Peyer's patch (tissue), 4 donors: ENCODE measurements at regions not wholly inside any gene's neighbourhood (a gene's known extent, or its start where the extent isn't known, plus 50 kb on each side); places are given as distances from the start of the nearest gene placed in this dataset.
"Not testable (repeated sequence)": the region's sequence is repeated elsewhere in the genome, so short reads cannot be mapped to it uniquely, and the experiment has no call there.

ENCODE experiments used
- DNase-seq, 3 donors: peaks; one replicate each; pipeline ENCODE4 v3.0.0-alpha.2; 2017 to 2019
- H3K27ac ChIP-seq, 4 donors: fragments of 200-600 bp; sonication (generic); one replicate each; pipeline ENCODE4 v1.5.1; 2016 to 2019
- H3K27me3 ChIP-seq, 2 donors: fragments of 200-600 bp; sonication (generic); one replicate each; pipeline ENCODE4 v1.5.1; 2019
- H3K36me3 ChIP-seq, 3 donors: fragments of 200-600 bp; sonication (generic); one replicate each; pipeline ENCODE4 v1.5.1; 2016 to 2019
- H3K4me1 ChIP-seq, 4 donors: fragments of 200-600 bp; sonication (generic); one replicate each; pipeline ENCODE4 v1.5.1; 2016 to 2019
- H3K4me3 ChIP-seq, 4 donors: fragments of 200-600 bp; sonication (generic); 1 replicate in 3 of 4; 2 replicates in 1 of 4; pipeline ENCODE4 v1.5.1; 2016 to 2019; ENCODE audit warnings: mild to moderate bottlenecking in 1 of 4
- H3K9me3 ChIP-seq, 4 donors: fragments of 200-600 bp; sonication (generic); one replicate each; pipeline ENCODE4 v1.5.1; 2016 to 2019; ENCODE audit warnings: mild to moderate bottlenecking in 1 of 4
- POLR2A ChIP-seq, 2 donors: fragments of 450-650 bp; IDR thresholded peaks; one replicate each; pipeline ENCODE4 v1.5.1; 2017; ENCODE audit warnings: antibody characterized with exemption in 2 of 2, mild to moderate bottlenecking in 2 of 2, moderate library complexity in 2 of 2
- TF ChIP-seq, protein P1 (sequence below), 6 experiments: fragments of 450-650 bp in 4 of 6; fragments of 200-600 bp in 2 of 6; sonication (generic) in 1 of 6; IDR thresholded peaks; one replicate each; pipeline ENCODE4 v1.5.1; 2017 to 2019; ENCODE audit warnings: antibody characterized with exemption in 6 of 6, mild to moderate bottlenecking in 3 of 6, moderate library complexity in 1 of 6

DNA sequence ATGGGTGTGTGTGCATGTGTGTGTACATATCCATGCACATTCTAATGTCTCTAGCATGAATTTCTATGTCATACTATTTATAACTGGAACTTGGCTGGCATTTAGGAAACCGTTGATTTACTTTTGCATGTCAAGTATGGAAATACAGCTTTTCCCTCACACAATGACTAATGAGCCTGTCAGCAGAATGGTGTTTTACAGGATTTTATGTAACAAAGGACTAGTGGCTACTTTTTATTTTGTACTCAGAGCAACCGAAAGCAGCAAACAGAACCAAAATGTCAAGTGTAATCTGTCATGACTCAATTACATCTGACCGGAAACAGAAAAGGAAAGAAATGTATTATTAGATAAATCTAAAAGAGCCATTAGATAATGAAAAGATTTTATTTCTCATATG is 1911.5 kb upstream of the AGA start:
- H3K4me3 ChIP-seq: no peak overlapping the region
- H3K27ac ChIP-seq: no peak overlapping the region
- no peak for TF ChIP-seq POLR2A (IDR thresholded peaks at IDR 0.05)
- TF ChIP-seq, protein P1, sequence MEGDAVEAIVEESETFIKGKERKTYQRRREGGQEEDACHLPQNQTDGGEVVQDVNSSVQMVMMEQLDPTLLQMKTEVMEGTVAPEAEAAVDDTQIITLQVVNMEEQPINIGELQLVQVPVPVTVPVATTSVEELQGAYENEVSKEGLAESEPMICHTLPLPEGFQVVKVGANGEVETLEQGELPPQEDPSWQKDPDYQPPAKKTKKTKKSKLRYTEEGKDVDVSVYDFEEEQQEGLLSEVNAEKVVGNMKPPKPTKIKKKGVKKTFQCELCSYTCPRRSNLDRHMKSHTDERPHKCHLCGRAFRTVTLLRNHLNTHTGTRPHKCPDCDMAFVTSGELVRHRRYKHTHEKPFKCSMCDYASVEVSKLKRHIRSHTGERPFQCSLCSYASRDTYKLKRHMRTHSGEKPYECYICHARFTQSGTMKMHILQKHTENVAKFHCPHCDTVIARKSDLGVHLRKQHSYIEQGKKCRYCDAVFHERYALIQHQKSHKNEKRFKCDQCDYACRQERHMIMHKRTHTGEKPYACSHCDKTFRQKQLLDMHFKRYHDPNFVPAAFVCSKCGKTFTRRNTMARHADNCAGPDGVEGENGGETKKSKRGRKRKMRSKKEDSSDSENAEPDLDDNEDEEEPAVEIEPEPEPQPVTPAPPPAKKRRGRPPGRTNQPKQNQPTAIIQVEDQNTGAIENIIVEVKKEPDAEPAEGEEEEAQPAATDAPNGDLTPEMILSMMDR (IDR thresholded peaks at IDR 0.05): no peak
- no peak for DNase-seq
- H3K27me3 ChIP-seq: no peaks in the 10 kb centered on the region
- no peaks in the 10 kb centered on the region for H3K4me1 ChIP-seq
- H3K36me3 ChIP-seq: no peaks in the 10 kb centered on the region
- peaks cover 0 to 4% (median 0%) of the 10 kb centered on the region in 4 donors for H3K9me3 ChIP-seq

DNA sequence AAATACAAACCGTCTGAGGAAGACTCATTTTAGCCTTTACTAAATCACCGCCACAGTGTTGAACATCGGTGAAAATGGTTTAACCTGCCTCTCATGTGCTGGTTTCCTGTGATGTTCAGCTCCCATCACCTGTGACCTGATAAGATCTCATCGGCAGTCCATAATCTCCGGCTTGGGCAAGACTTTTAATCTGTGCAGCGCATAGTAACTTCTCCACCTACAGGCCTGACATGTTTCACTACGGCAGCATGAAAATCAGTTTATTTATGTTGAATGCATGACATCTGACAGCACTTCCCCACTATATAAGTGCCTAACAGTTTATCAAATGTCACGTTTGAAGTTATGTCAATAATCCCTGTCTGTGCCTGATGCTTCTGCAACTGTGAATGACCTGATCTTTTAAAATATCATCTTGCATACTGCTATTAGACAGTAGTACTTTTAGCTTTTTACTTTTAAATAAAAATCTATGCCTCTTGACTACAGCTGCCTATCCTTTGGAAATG is 1919.8 kb upstream of the AGA start:
- peaks cover 0 to 2% (median 0%) of the 10 kb centered on the region in 4 donors for H3K9me3 ChIP-seq
- no peak for TF ChIP-seq POLR2A (IDR thresholded peaks at IDR 0.05)
- TF ChIP-seq, protein P1 (IDR thresholded peaks at IDR 0.05): no peak
- H3K4me1 ChIP-seq: no peaks in the 10 kb centered on the region
- no peak for DNase-seq
- H3K4me3 ChIP-seq: no peak overlapping the region
- no peaks in the 10 kb centered on the region for H3K36me3 ChIP-seq
- no peak overlapping the region for H3K27ac ChIP-seq
- H3K27me3 ChIP-seq: no peaks in the 10 kb centered on the region

DNA sequence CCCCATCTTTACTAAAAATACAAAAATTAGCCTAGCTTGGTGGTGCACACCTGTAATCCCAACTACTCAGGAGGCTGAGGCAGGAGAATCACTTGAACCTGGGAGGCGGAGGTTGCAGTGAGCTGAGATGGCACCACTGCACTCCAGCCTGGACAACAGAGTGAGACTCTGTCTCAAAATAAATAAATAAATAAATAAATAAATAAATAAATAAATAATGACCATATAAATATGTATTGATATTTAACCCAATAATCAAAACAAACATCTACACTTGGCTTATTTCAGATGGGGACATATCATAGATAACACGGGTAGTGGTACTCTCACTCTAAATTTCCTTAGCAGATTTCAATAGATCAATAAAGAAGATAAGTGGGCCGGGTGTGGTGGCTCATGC is 1923.7 kb upstream of the AGA start:
- H3K4me1 ChIP-seq, H3K27ac ChIP-seq, DNase-seq, H3K4me3 ChIP-seq, H3K27me3 ChIP-seq, H3K9me3 ChIP-seq, H3K36me3 ChIP-seq: not testable (repeated sequence)

DNA sequence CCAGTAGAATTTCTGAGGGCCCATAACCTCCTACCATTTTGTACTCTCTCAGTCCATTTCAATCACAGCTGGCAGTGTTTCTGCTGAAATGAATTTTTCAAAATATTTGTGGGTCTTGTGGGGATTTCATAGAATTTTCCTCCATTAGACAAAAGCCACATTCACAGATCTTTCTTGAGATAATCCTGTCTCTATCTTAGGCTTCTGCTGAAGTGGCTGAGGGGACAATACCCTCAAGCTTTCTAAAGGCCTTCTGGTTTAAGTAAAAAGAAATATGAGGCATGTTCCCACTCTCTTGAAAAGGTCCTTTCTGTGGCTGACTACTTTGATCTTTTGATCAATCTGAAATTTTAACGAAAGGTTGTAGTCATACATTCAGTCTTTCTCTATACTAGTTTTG is 1930.0 kb upstream of the AGA start:
- Histone ChIP-seq H3K27ac (no peak overlapping the region), H3K27me3 (no peaks in the 10 kb centered on the region), H3K9me3 (no peaks in the 10 kb centered on the region), H3K36me3 (no peaks in the 10 kb centered on the region), H3K4me3 (no peak overlapping the region), H3K4me1 (no peaks in the 10 kb centered on the region)
- DNase-seq: no peak
- TF ChIP-seq, protein P1 (IDR thresholded peaks at IDR 0.05): no peak
- no peak for TF ChIP-seq POLR2A (IDR thresholded peaks at IDR 0.05)

DNA sequence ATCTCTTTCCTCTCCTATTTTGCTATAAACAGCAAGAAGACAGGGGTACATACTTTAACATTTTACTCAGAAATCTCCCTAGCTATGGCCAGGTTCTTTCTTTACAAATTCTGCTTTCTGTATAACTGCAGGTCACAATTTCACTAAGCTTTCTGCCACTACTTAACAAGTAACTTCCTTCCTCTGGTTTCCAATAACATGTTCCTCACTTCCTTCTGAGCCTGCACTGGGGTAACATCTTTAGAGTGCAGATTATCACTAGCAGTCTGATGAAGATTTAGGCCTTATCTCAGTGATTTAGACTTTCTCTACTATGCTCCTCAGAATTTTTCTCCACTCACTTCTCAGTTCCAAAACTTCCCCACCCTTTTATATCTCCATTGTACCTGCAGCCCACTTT is 1930.5 kb upstream of the AGA start:
- H3K4me1 ChIP-seq: no peaks in the 10 kb centered on the region
- no peak for DNase-seq
- no peak for TF ChIP-seq POLR2A (IDR thresholded peaks at IDR 0.05)
- TF ChIP-seq, protein P1 (IDR thresholded peaks at IDR 0.05): no peak
- H3K4me3 ChIP-seq: no peak overlapping the region
- H3K27me3 ChIP-seq: no peaks in the 10 kb centered on the region
- H3K27ac ChIP-seq: no peak overlapping the region
- no peaks in the 10 kb centered on the region for H3K9me3 ChIP-seq
- no peaks in the 10 kb centered on the region for H3K36me3 ChIP-seq

DNA sequence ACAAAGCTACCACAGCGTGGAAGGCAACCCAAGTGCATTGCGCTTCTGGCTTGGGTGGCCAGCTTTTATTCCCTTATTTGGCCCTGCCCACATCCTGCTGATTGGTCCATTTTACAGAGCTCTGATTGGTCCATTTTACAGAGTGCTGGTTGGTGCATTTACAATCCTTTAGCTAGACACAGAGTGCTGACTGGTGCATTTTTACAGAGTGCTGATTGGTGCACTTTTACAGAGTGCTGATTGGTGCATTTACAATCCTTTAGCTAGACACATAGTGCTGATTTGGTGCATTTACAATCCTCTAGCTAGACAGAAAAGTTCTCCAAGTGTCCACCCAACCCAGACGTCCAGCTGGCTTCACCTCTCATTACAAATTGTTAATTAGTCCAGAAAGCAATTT is 1936.6 kb upstream of the AGA start:
- not testable (repeated sequence) for H3K27ac ChIP-seq, H3K36me3 ChIP-seq, H3K9me3 ChIP-seq, DNase-seq, H3K4me1 ChIP-seq, H3K27me3 ChIP-seq, H3K4me3 ChIP-seq

DNA sequence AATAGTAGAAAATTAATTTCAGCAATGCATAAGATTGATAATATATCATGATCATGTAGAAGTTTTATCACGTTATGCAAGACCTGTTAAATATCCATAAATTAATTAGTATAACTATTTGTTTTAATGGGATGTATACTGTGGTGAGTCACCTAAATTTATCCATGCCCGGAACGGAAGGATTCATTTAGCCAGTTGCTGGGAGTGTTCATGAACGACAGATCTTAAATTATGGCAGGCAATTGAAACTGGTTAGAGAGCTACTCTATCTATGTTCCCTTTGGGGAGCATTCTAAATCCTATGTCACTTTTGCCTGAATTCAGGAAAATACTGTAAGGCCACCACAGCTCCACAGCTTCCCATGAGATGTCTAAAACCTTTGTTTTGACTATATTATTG is 1950.5 kb upstream of the AGA start:
- Histone ChIP-seq H3K9me3 (no peaks in the 10 kb centered on the region), H3K4me3 (no peak overlapping the region), H3K27ac (no peak overlapping the region), H3K4me1 (no peaks in the 10 kb centered on the region), H3K27me3 (no peaks in the 10 kb centered on the region), H3K36me3 (no peaks in the 10 kb centered on the region)
- no peak for TF ChIP-seq POLR2A (IDR thresholded peaks at IDR 0.05)
- TF ChIP-seq, protein P1 (IDR thresholded peaks at IDR 0.05): no peak
- DNase-seq: no peak
